Activated CD4-positive, alpha-beta T cell treated with anti-CD3 and anti-CD28 coated beads, Interleukin-2, amount 10 ng/mL, durations not matched to agents 24 days and 14 days (primary cell): ENCODE measurements at regions not wholly inside any gene's neighbourhood (a gene's known extent, or its start where the extent isn't known, plus 50 kb on each side); places are given as distances from the start of the nearest gene placed in this dataset.

Experiments
- DNase-seq: peaks from one replicate; pipeline ENCODE4 v3.0.0; 2022
- H3K27ac Mint-ChIP-seq: one replicate; pipeline ENCODE4 v1.8.0; 2022; ENCODE audit warnings: mild to moderate bottlenecking, mixed read lengths
- H3K27me3 Mint-ChIP-seq: one replicate; pipeline ENCODE4 v1.8.0; 2022; ENCODE audit warnings: mixed read lengths
- H3K36me3 Mint-ChIP-seq: one replicate; pipeline ENCODE4 v1.8.0; 2022; ENCODE audit warnings: low read depth, mild to moderate bottlenecking, mixed read lengths
- H3K4me1 Mint-ChIP-seq: one replicate; pipeline ENCODE4 v1.8.0; 2021; ENCODE audit warnings: mixed read lengths
- H3K4me3 Mint-ChIP-seq: one replicate; pipeline ENCODE4 v1.8.0; 2022; ENCODE audit warnings: mild to moderate bottlenecking, moderate library complexity, mixed read lengths
- H3K9me3 Mint-ChIP-seq: one replicate; pipeline ENCODE4 v1.8.0; 2021; ENCODE audit warnings: mixed read lengths
- intact Hi-C: fragments of 100-400 bp; cut with micrococcal nuclease; formaldehyde crosslinking; loops from one replicate; pipeline ENCODE4 v1.15.1; 2023

DNA sequence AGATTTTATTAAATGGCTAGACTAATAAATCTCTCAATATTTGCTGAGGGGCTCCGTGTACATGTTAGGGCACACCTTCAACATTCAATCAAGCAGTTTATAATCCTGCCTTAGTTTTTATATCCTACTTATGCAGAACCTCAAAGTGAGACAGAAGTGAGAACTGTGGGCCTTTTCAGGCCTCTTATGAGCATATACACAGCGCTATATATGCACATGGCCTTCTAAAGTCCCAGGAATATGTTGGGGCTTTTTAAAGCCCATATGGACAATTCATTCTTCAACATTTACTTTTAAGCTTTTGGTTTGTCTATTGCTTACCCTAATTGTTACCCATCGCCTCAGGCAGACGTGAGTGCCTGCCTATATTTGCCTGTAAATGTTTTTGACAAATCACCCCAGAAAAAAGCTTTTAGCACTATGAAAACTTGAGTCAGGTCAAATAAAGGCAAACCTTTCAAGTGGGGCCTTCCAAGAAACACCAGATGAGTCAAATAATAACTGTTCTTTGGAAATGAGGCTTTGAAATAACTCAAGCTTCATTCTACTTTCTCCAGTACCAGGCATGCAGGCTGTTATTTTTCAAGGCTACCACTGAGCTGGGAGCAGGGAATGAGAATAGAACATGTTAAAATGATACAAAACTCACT, 58.2 kb downstream of the ESM1 start:
- no peak for DNase-seq
- intact Hi-C loops, result loop anchor here (1.0 kb wide), 1 partner anchor 21 kb away; no protein-coding TSS in a partner anchor
- peaks cover 26% of the 10 kb centered on the region for H3K9me3 Mint-ChIP-seq
- H3K4me3 Mint-ChIP-seq, result peak overlapping the region; percentile 16
- H3K27me3 Mint-ChIP-seq, result peaks cover 8% of the 10 kb centered on the region
- peaks cover 8% of the 10 kb centered on the region for H3K4me1 Mint-ChIP-seq
- H3K36me3 Mint-ChIP-seq, result peaks cover 20% of the 10 kb centered on the region
- peak overlapping the region; percentile 64 for H3K27ac Mint-ChIP-seq

DNA sequence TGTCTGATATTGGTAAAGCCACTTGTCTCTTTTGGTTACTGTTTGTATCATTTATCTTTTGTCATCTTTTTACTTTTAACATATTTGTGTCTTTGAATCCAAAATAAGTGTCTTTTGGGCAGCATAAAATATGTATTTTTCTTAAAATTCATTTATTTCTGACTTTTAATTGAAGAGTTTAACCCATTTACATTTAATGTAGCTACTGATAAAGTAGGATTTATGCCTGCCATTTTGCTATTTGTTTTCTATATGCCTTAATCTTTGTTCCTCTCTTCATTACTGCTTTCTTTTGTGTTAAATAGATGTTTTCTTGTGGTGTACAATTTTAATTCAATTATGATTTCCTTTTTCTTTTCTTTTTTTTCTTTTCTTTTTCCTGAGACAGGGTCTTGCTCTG, 60.9 kb downstream of the ESM1 start:
- Mint-ChIP-seq H3K4me1 (peaks cover 8% of the 10 kb centered on the region), H3K27me3 (peaks cover 34% of the 10 kb centered on the region), H3K27ac (no peak overlapping the region), H3K4me3 (no peak overlapping the region), H3K9me3 (peaks cover 50% of the 10 kb centered on the region), H3K36me3 (peaks cover 21% of the 10 kb centered on the region)
- no peak for DNase-seq
- intact Hi-C loops, result no loop called here

DNA sequence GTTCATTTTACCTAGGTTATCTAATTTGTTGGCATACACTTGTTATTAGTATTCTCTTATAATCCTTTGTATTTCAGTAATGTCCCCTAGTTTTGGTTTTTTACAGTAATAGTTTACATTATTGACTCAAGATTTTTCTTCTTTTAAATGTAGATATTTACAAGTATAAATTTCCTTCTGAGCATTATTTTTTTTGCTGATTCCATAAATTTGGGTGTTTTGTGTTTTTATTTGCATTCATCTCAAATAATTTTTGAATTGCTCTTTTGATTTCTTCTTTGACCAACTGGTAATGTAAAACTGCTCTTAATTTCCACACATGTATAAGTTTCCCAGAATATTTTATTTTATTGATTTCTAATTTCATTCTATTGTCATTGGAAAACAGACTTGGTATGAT, 68.1 kb downstream of the ESM1 start:
- Mint-ChIP-seq H3K27ac (no peak overlapping the region), H3K36me3 (peaks cover 5% of the 10 kb centered on the region), H3K9me3 (peaks cover 35% of the 10 kb centered on the region), H3K4me1 (peaks cover 2% of the 10 kb centered on the region), H3K27me3 (peaks cover 73% of the 10 kb centered on the region), H3K4me3 (no peak overlapping the region)
- DNase-seq, result no peak
- intact Hi-C loops, result no loop called here

DNA sequence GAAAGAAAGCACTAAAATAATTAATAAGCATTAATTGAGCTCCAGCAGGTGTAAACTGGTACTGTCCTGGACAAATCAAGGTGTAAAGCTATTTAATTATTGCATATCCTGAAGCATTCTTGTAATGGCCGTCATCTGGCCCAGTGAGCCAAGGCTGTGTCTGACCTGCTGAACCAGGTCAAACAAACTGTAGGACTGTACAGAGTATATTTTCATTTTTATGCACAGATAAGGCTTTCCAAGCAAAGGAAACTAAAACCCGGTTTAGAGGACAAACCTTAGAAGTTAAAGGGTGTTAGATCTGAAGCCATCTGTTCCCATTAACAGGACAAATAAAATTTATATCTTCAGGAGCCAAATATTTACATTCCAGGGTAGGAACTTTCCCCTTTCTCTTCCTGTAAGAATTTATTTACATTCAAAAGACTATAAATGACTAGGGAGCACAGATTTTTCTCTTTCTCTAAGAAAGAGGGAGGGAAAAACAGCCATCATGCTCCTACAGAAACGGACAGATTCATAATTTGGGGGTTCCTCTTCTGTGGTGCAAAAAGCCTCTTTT, 69.8 kb downstream of the ESM1 start:
- Mint-ChIP-seq H3K9me3 (peaks cover 20% of the 10 kb centered on the region), H3K4me1 (peaks cover 5% of the 10 kb centered on the region), H3K36me3 (peaks cover 5% of the 10 kb centered on the region), H3K4me3 (no peak overlapping the region), H3K27ac (no peak overlapping the region), H3K27me3 (peaks cover 64% of the 10 kb centered on the region)
- DNase-seq, result no peak
- intact Hi-C loops, result no loop called here

DNA sequence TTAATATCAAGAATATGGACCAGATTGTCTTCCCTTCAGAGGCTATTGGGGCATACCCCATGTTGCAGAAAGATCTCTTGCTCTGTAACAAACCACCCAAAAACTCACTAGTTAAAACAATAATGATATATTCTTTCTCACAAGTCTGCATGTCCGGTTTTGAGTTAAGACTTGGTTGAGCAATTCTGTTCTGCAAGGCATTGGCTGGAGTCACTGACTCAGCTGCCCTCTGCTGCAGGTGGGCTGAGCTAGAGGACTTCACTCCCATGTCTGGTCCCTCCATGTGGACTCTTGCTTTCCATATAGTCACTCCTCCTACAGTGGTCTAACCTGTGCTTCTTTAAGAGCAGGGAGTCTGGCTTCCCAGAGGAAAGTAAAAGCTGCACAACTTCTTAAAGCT, 73.4 kb downstream of the ESM1 start:
- intact Hi-C loops, result no loop called here
- Mint-ChIP-seq H3K9me3 (peaks cover 6% of the 10 kb centered on the region), H3K27ac (no peak overlapping the region)

DNA sequence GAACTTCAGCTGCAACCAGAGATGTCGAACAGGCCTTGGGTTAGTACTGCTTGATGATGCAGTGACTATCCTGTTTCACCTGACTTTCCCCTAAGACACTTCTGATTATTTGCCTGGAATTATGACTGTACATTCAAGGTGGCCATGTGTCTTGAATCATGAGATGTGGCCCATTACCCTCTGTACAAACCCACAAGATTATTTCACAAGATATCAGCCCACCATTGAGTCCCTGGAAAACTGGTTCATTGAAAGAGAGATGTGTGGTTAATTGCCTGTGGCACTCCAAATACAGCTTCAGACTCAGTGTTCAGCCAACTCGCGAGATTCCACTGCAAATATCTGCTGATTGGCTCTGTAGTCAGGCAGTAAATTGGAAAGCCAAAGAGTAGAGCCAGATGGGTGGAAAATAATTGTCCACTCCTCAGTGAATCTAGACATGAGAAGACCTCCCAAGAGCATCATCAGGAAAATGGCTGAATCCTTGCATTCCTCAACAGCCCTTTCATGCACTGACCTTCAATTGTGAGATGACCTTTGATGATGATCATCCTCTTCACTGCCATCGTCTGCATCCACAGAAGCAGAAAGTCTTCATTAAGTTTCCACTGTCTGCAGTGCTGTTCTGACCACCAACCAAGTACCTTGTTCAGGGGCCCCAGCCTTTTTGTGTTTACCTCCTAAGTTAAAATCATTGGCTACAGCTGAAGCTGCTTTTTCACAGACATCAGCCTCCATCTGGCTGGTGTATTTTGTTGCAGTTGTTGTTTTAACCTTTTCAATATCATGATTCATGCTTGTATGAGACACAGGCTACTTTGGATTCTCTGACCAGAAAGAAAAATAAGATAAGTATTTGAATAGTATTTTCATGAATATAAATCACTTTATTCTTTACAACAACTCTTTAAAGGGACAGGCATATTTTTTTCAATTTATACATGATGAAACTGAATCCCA, 75.2 kb downstream of the ESM1 start:
- Mint-ChIP-seq H3K4me1 (peaks cover 28% of the 10 kb centered on the region), H3K27me3 (peaks cover 51% of the 10 kb centered on the region), H3K4me3 (no peak overlapping the region), H3K9me3 (peaks cover 6% of the 10 kb centered on the region), H3K36me3 (no peaks in the 10 kb centered on the region), H3K27ac (no peak overlapping the region)
- intact Hi-C loops, result no loop called here
- DNase-seq, result no peak

More for the DNA sequence above, 73.4 kb downstream of the ESM1 start:
- Mint-ChIP-seq H3K27me3 (peaks cover 65% of the 10 kb centered on the region), H3K36me3 (no peaks in the 10 kb centered on the region), H3K4me3 (no peak overlapping the region), H3K4me1 (peaks cover 22% of the 10 kb centered on the region)
- no peak for DNase-seq

DNA sequence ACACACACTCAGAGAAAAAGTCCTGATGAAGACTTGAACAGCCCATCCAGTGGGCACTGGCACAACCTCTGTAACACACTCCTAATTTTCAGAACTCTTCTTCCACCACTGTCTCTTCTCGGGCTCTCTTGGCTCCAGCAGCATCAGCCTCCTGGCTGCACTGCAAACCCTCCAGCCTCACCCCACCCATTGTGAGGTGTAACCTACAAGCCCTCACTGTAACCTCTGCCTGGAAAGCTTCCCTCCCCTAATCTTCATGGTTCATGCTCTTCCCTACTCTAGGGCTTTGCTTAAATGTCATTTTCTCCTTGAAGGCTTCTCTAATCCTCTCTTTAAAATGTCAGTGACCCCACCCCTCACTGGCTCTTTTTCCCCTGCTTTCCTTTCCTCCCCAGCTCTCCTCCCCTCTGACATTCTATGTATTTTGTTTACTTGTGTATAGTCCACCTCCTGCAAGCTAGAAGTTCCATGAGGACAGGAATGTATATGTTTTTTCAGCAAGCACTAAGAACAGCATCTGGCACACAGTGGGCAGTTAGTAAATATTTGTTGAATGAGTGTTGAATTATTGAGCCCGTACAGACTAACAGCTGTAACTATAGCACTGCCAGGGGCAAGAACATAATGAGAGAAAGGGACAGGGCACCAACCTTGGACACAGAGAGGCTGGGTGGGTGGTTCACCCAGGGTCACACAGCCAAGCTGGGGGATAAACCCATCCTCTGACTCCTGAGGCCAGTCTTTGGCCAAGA, 76.4 kb downstream of the ESM1 start:
- Mint-ChIP-seq H3K36me3 (no peaks in the 10 kb centered on the region), H3K27ac (no peak overlapping the region), H3K4me1 (peaks cover 32% of the 10 kb centered on the region), H3K4me3 (no peak overlapping the region), H3K9me3 (peaks cover 6% of the 10 kb centered on the region), H3K27me3 (peaks cover 50% of the 10 kb centered on the region)
- intact Hi-C loops, result no loop called here
- DNase-seq, result no peak

DNA sequence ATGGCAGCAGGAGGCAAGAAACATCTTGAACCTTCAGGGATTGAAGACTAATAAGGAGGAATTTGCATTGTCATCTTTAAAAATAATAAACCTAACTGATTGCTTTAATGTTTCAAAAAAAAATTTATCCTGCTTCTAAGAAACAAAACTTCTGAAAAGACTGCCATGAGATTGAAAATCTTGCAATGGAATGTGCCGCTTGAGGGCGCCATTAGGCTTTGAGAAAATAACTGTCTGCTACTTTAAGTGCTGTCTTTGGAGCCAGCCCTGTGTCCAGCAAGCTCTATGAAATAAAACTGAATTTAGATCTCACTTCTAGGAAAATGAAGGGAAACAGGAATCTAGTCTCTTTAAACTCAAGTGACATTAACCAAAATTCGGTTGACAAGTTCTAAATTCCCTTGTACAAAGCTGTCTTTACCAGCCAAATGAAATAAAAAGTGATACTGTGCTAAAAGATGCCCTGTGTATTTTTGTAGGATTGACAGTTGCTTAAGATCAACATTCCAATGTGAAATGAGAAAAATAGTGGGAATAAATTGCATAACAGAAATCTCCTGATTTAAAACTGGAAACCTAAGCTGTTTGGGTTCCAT, 79.4 kb downstream of the ESM1 start:
- peaks cover 40% of the 10 kb centered on the region for H3K27me3 Mint-ChIP-seq
- H3K9me3 Mint-ChIP-seq, result no peaks in the 10 kb centered on the region
- no peak overlapping the region for H3K27ac Mint-ChIP-seq
- intact Hi-C loops, result loop anchor here (1.0 kb wide), 4 partner anchors 21 to 253 kb away; no protein-coding TSS in a partner anchor
- DNase-seq, result peak; percentile 92
- peaks cover 50% of the 10 kb centered on the region for H3K4me1 Mint-ChIP-seq
- no peaks in the 10 kb centered on the region for H3K36me3 Mint-ChIP-seq
- no peak overlapping the region for H3K4me3 Mint-ChIP-seq

DNA sequence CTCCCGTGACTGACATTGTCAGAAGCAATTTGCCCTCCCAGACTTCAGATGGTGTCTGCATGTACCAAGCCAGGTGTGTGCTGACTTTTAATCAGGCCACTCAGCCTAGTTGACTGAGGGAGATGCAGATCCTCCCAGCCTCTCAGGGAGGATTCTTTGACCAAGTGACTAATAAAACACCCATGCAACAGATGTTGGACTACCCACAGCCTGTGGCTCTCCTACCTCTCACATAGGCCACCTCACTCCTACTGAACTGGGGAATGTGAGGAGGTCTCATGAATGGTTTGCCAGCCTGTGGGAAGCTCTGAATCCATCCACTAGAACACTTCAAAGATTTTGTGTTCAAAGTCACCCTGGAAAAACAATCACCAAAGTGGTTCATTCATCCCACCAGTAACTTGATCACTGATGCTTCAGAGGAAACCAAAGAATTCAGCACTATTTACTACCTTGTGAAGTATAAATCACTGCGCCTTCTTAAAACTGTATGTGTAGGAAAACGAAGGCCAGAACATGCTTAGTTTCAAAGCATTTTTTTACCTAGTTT, 80.1 kb downstream of the ESM1 start:
- Mint-ChIP-seq H3K4me3 (no peak overlapping the region), H3K4me1 (peaks cover 46% of the 10 kb centered on the region), H3K27me3 (peaks cover 39% of the 10 kb centered on the region), H3K36me3 (peaks cover under 1% of the 10 kb centered on the region), H3K9me3 (no peaks in the 10 kb centered on the region), H3K27ac (no peak overlapping the region)
- DNase-seq, result no peak
- intact Hi-C loops, result no loop called here

DNA sequence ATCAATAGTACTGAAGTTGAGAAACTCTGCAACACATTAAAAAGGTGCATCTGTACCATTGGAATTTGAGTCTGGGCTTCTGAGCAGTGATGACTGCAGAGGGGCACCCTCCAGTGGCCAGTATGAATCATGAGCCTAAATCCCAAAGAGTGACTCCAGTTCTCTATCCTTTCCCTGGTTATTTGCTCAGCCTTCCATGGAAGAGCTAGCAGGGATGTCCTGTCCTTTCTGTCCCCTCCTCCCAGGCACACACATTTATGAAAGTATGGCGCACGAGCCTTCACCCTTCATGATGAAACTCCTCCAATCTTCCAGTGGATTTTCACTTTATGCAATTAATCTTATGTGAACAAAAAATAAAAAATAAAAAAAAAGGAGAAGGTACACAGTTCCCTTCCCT, 81.0 kb downstream of the ESM1 start:
- Mint-ChIP-seq H3K4me1 (peaks cover 42% of the 10 kb centered on the region), H3K4me3 (no peak overlapping the region), H3K27me3 (peaks cover 39% of the 10 kb centered on the region), H3K36me3 (peaks cover 3% of the 10 kb centered on the region), H3K9me3 (no peaks in the 10 kb centered on the region), H3K27ac (no peak overlapping the region)
- DNase-seq, result no peak
- intact Hi-C loops, result loop anchor here (5.0 kb wide), 1 partner anchor 328 kb away; the partner anchor contains the start of gene CCNO

DNA sequence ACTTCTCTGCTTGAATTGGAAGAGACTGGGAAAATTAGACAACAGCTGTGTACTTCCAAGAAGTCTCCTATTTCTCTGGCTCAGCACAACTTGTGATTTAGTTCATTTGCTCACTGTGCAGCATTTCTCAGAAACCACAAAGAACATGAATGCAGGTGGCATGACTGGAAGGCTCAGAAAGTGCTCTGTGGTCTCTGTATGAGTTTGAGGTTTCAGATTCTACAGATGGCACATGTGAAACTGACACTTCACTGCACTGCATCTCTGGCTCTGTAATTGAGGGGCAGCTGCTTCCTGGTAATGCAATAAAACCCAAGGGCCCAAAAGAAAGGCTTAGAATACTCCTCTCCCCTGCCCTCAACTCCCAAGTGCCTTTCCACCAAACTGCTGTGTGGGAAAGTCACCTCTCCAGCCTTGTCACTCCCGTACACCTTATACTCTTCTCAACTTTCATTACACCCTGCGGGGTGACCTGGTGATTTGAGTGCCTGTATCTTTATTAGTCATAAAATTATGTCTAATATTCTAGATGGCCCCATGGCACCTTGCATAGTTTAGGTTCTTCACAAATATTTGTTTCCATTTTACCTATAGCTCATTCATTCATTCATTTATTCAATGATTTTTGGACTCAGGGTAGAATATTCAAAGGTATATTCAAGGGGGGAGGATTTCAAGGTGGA, 82.5 kb downstream of the ESM1 start:
- Mint-ChIP-seq H3K9me3 (no peaks in the 10 kb centered on the region), H3K36me3 (peaks cover 3% of the 10 kb centered on the region), H3K4me3 (peak overlapping the region; percentile 55), H3K27me3 (peaks cover 37% of the 10 kb centered on the region), H3K4me1 (peaks cover 33% of the 10 kb centered on the region), H3K27ac (peak overlapping the region; percentile 69)
- intact Hi-C loops, result loop anchor here (1.0 to 5.0 kb wide), 6 partner anchors 35 to 386 kb away; partner anchors contain the start of genes CCNO, GZMA and SNX18
- DNase-seq, result peak; percentile 89

DNA sequence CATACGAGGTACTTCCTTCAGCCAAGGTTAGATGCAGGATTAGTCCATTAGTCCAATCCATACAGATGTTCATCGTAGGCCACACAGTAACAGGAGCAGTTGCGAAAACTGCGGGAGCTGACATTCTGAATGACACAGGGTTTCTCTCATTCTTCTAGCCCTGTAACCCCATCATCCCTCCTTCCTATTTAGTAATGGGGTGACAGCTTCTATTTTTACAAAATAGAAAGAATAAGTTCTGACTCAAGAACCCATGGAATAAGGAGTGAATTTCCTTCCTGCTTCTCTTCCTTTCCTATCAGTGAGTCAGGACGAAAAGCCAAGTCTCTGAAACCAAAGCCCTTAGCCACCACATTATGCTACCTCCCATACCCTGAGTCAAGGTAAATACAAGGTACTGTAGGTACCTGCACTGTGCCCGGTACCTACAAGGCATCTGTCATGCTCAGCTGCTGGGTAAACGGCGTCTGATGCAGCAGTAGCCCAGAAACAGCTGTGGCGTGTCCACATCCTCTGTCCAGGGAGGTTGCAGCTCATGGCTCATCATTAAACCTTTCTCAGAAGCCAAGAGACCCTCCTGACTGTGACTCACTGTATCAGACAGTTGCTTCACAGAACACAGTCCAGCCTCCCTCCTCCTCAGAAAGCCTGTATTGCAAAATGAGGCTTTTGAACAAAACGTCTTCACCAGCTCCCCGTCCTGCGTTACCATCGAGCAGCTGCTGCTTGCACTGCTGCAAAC, 84.2 kb downstream of the ESM1 start:
- no peak for DNase-seq
- H3K27ac Mint-ChIP-seq, result no peak overlapping the region
- intact Hi-C loops, result loop anchor here (5.0 kb wide), 1 partner anchor 331 kb away; the partner anchor contains the start of gene CCNO
- H3K4me3 Mint-ChIP-seq, result no peak overlapping the region
- peaks cover 3% of the 10 kb centered on the region for H3K36me3 Mint-ChIP-seq
- peaks cover 50% of the 10 kb centered on the region for H3K27me3 Mint-ChIP-seq
- H3K9me3 Mint-ChIP-seq, result no peaks in the 10 kb centered on the region
- H3K4me1 Mint-ChIP-seq, result peaks cover 25% of the 10 kb centered on the region
